ENCODE measurements at regions not wholly inside any gene's neighbourhood (a gene's known extent, or its start where the extent isn't known, plus 50 kb on each side); places are given as distances from the start of the nearest gene placed in this dataset.

DNA sequence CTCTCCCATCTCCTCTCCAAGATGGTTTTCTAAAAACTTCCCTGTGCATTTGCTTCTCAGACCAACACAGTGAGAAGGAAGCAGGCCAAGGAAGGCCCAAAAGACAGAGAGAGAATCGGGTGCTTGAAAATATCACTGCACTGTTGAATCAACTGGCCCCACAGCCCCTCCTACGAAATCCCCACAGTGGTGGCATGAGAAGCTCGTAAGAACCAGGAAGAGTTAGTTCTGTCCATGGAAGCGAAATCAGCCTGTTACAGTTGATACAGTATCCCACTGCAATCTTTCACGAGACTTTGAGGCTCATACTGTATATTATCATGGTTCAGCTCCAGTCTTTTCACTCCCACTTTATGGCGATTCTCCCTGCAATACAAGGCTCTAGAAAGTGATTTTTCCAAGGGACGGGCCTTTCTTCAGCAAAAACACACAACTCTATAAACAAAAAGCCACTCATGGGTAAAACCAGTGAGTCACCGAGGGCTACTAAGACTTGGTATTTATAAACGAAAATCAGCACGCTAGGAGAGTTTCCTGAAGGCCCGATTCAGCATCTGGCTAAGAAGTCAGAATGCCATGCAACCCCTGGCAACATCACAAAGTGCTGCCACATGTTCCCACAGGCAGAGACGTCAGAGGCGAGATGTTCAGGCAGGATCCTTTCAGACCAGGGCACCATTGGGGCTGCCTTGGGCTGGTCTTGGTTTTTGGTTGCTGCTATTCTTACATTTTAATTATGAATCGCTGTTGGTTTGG is 185.7 kb downstream of the IRX5 start:
- Histone ChIP-seq H3K4me1 (ENCODE audit: low read depth) (no peaks in the 10 kb centered on the region), H3K27ac (no peak overlapping the region), H3K4me3 (no peak overlapping the region), H3K9me3 (ENCODE audit: low read depth) (no peaks in the 10 kb centered on the region), H3K36me3 (no peaks in the 10 kb centered on the region), H3K27me3 (no peaks in the 10 kb centered on the region)
- no peak for DNase-seq (ENCODE audit: low read depth in 1 of 2, low spot score in 1 of 2)
- TF ChIP-seq, protein P1, sequence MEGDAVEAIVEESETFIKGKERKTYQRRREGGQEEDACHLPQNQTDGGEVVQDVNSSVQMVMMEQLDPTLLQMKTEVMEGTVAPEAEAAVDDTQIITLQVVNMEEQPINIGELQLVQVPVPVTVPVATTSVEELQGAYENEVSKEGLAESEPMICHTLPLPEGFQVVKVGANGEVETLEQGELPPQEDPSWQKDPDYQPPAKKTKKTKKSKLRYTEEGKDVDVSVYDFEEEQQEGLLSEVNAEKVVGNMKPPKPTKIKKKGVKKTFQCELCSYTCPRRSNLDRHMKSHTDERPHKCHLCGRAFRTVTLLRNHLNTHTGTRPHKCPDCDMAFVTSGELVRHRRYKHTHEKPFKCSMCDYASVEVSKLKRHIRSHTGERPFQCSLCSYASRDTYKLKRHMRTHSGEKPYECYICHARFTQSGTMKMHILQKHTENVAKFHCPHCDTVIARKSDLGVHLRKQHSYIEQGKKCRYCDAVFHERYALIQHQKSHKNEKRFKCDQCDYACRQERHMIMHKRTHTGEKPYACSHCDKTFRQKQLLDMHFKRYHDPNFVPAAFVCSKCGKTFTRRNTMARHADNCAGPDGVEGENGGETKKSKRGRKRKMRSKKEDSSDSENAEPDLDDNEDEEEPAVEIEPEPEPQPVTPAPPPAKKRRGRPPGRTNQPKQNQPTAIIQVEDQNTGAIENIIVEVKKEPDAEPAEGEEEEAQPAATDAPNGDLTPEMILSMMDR (IDR thresholded peaks at IDR 0.05; ENCODE audit: low read depth, low read length), result no peak

DNA sequence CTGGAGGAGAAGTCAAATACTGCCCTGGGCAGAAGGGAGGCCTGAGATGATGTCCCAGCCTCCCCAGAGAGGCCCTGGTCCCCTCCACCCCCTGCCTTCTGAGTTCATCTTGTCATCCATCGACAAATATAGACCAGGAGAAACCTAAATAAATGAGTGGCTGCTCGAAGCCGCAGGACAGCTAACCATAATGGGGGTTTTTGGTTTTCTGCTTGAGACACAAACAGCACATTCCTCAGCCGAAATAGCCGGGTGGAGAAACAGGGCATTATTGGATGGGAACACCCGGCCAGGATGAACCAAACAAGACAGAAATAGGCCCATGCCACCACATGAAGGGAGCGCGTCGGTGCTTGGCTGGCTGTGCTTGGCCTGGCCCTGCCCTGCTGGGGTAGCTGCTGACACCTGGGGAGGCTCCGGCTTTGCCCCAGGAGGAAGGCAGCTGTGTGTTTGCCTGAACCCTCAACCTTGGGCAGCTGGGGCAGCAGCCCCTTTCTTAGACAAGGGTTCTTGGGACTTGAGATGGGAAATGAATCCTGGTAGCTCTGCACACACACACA is 188.1 kb downstream of the IRX5 start:
- Histone ChIP-seq H3K36me3 (no peaks in the 10 kb centered on the region), H3K9me3 (ENCODE audit: low read depth) (no peaks in the 10 kb centered on the region), H3K27me3 (no peaks in the 10 kb centered on the region), H3K4me3 (no peak overlapping the region), H3K4me1 (ENCODE audit: low read depth) (no peaks in the 10 kb centered on the region), H3K27ac (no peak overlapping the region)
- TF ChIP-seq, protein P1 (IDR thresholded peaks at IDR 0.05; ENCODE audit: low read depth, low read length), result no peak
- no peak for DNase-seq (ENCODE audit: low read depth in 1 of 2, low spot score in 1 of 2)

GRCh38 chr16:55120408-55120807 is 189.7 kb downstream of the IRX5 start:
- no peaks in the 10 kb centered on the region for H3K36me3 ChIP-seq
- H3K27ac ChIP-seq, result no peak overlapping the region
- TF ChIP-seq, protein P1 (IDR thresholded peaks at IDR 0.05; ENCODE audit: low read depth, low read length), result no peak
- no peaks in the 10 kb centered on the region for H3K9me3 ChIP-seq (ENCODE audit: low read depth)
- H3K27me3 ChIP-seq, result no peaks in the 10 kb centered on the region
- H3K4me3 ChIP-seq, result no peak overlapping the region
- peak in 1 of 2 donors; percentile 47 for DNase-seq (ENCODE audit: low read depth in 1 of 2, low spot score in 1 of 2)
- H3K4me1 ChIP-seq (ENCODE audit: low read depth), result no peaks in the 10 kb centered on the region

DNA sequence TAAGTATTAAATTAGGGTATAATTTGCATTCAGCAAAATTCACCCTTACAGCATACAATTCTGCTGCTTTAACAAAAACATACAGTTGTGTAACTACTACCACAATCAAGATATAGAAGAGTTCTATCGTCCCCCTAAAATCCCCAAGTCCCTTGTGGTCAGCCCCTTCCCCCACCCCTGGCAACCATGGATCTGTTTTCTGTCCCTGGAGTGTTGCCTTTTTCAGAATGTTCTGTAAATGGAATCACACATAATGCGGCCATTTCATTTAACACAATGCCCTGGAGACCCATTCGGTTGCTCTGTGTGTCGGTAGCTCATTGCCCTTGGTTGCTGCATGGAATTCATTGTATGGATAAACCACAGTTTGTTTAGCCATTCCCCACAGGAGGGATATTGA is 190.2 kb downstream of the IRX5 start:
- no peak for DNase-seq (ENCODE audit: low read depth in 1 of 2, low spot score in 1 of 2)
- no peak overlapping the region for H3K4me3 ChIP-seq
- TF ChIP-seq, protein P1 (IDR thresholded peaks at IDR 0.05; ENCODE audit: low read depth, low read length), result no peak
- H3K27me3 ChIP-seq, result no peaks in the 10 kb centered on the region
- no peak overlapping the region for H3K27ac ChIP-seq
- no peaks in the 10 kb centered on the region for H3K9me3 ChIP-seq (ENCODE audit: low read depth)
- no peaks in the 10 kb centered on the region for H3K4me1 ChIP-seq (ENCODE audit: low read depth)
- no peaks in the 10 kb centered on the region for H3K36me3 ChIP-seq

GRCh38 chr16:55123652-55124051 is 193.0 kb downstream of the IRX5 start:
- Histone ChIP-seq H3K4me3 (no peak overlapping the region), H3K27me3 (no peaks in the 10 kb centered on the region), H3K9me3 (ENCODE audit: low read depth) (no peaks in the 10 kb centered on the region), H3K36me3 (no peaks in the 10 kb centered on the region), H3K27ac (no peak overlapping the region), H3K4me1 (ENCODE audit: low read depth) (no peaks in the 10 kb centered on the region)
- TF ChIP-seq, protein P1 (IDR thresholded peaks at IDR 0.05; ENCODE audit: low read depth, low read length), result no peak
- DNase-seq (ENCODE audit: low read depth in 1 of 2, low spot score in 1 of 2), result no peak

All from cardiac muscle cell (in vitro differentiated cells and primary cell).